HEK293T (cell line): ENCODE measurements at regions not wholly inside any gene's neighbourhood (a gene's known extent, or its start where the extent isn't known, plus 50 kb on each side); places are given as distances from the start of the nearest gene placed in this dataset.

Experiments
- CTCF ChIA-PET: fragments of 350-600 bp; formaldehyde crosslinking; extraction: SDS; loops from one replicate; lab custom pipeline; 2021; ENCODE audit warnings: antibody characterized with exemption, inconsistent platforms; lab: Yijun Ruan, JAX
- POLR2A ChIA-PET: fragments of 350-600 bp; formaldehyde crosslinking; extraction: SDS; loops from one replicate; lab custom pipeline; 2020; ENCODE audit warnings: antibody characterized with exemption, inconsistent platforms; lab: Yijun Ruan, JAX
- DNase-seq: peaks from one replicate; pipeline ENCODE4 v3.0.0; 2012; ENCODE audit warnings: mixed read lengths; ENCODE audit errors: extremely low spot score
- ARNT ChIP-seq: fragments of 450-650 bp; IDR thresholded peaks from 2 replicates; pipeline ENCODE4 v1.6.1; 2017; ENCODE audit warnings: mild to moderate bottlenecking
- BHLHE40 ChIP-seq: fragments of 450-650 bp; IDR thresholded peaks from 2 replicates; pipeline ENCODE4 v1.6.1; 2016; ENCODE audit warnings: mild to moderate bottlenecking, moderate library complexity, borderline replicate concordance
- CTBP1 ChIP-seq: fragments of 450-650 bp; IDR thresholded peaks from 2 replicates; pipeline ENCODE4 v1.6.1; 2016; ENCODE audit warnings: borderline replicate concordance
- ELF4 ChIP-seq: fragments of 450-650 bp; IDR thresholded peaks from 2 replicates; pipeline ENCODE4 v1.6.1; 2017; ENCODE audit warnings: antibody characterized with exemption
- FOXA1 ChIP-seq: fragments of 450-650 bp; IDR thresholded peaks from 2 replicates; pipeline ENCODE4 v1.6.1; 2016; ENCODE audit warnings: mild to moderate bottlenecking
- FOXK2 ChIP-seq: fragments of 450-650 bp; IDR thresholded peaks from 2 replicates; pipeline ENCODE4 v1.6.1; 2016; ENCODE audit warnings: mild to moderate bottlenecking
- FOXM1 ChIP-seq: fragments of 450-650 bp; IDR thresholded peaks from 2 replicates; pipeline ENCODE4 v1.6.1; 2017; ENCODE audit warnings: mild to moderate bottlenecking, borderline replicate concordance
- HDGF ChIP-seq: fragments of 450-650 bp; IDR thresholded peaks from 2 replicates; pipeline ENCODE4 v1.6.1; 2017; ENCODE audit warnings: antibody characterized with exemption, borderline replicate concordance
- L3MBTL2 ChIP-seq: fragments of 450-650 bp; conservative IDR thresholded peaks from 2 replicates; pipeline ENCODE4 v1.6.1; 2016; ENCODE audit warnings: mild to moderate bottlenecking
- LEF1 ChIP-seq: fragments of 450-650 bp; IDR thresholded peaks from 2 replicates; pipeline ENCODE4 v1.6.1; 2017; ENCODE audit warnings: mild to moderate bottlenecking, borderline replicate concordance
- NFRKB ChIP-seq: fragments of 450-650 bp; IDR thresholded peaks from 2 replicates; pipeline ENCODE4 v1.6.1; 2016; ENCODE audit warnings: mild to moderate bottlenecking, moderate library complexity
- PKNOX1 ChIP-seq: fragments of 450-650 bp; IDR thresholded peaks from 2 replicates; pipeline ENCODE4 v1.6.1; 2016
- SP1 ChIP-seq: fragments of 450-650 bp; IDR thresholded peaks from 2 replicates; pipeline ENCODE4 v1.6.1; 2017
- SUZ12 ChIP-seq: fragments of 450-650 bp; IDR thresholded peaks from 2 replicates; pipeline ENCODE4 v1.6.1; 2016; ENCODE audit warnings: mild to moderate bottlenecking
- TARDBP ChIP-seq: fragments of 450-650 bp; IDR thresholded peaks from 2 replicates; pipeline ENCODE4 v1.6.1; 2016
- ZNF384 ChIP-seq: fragments of 450-650 bp; IDR thresholded peaks from 2 replicates; pipeline ENCODE4 v1.6.1; 2016

GRCh38 chr9:89738137-89738932, 133.5 kb downstream of the GADD45G start:
- TF ChIP-seq SP1, result no peak
- no peak for TF ChIP-seq ELF4
- TF ChIP-seq CTBP1, result no peak
- TF ChIP-seq FOXK2, result no peak
- no peak for TF ChIP-seq LEF1
- no peak for TF ChIP-seq ZNF384
- TF ChIP-seq NFRKB, result no peak
- TF ChIP-seq FOXM1, result no peak
- TF ChIP-seq PKNOX1, result no peak
- no peak for TF ChIP-seq SUZ12
- TF ChIP-seq FOXA1, result no peak
- TF ChIP-seq HDGF, result no peak
- no peak for TF ChIP-seq ARNT
- no peak for TF ChIP-seq BHLHE40
- no peak for TF ChIP-seq TARDBP
- TF ChIP-seq L3MBTL2, result no peak
- no peak for DNase-seq
- POLR2A ChIA-PET, result no interaction called here
- CTCF ChIA-PET, result interaction anchor here (0.7 to 1.4 kb wide), 4 partner anchors 10 to 135 kb away, joined by 3 read pairs; no protein-coding TSS in a partner anchor

DNA sequence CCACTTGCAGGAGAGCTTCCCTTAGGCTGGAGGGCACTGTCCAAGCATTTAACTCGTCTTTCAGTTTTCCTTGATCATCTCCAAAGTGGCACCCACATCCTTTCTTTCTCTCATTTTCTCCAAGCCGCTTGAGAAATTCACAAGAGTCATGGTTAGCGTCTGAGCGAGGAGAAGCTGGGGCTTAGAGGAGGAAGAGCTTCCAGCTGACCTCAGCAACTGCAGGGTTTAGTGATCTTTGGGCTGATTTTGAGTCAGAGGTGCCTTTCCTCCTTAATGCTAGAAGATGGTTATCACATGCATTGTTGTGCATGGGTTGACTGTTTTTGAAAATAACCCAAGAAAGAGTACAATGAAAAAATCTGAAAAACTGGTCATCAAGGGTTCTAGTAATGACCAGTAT, 134.7 kb downstream of the GADD45G start:
- TF ChIP-seq FOXK2 (no peak), NFRKB (no peak), PKNOX1 (no peak), HDGF (no peak), L3MBTL2 (no peak), ZNF384 (no peak), SP1 (no peak), BHLHE40 (no peak)
- CTCF ChIA-PET, result interaction anchor here (1.1 kb wide), 1 partner anchor 38 kb away, joined by 3 read pairs; no protein-coding TSS in a partner anchor
- POLR2A ChIA-PET, result no interaction called here
- DNase-seq, result no peak

DNA sequence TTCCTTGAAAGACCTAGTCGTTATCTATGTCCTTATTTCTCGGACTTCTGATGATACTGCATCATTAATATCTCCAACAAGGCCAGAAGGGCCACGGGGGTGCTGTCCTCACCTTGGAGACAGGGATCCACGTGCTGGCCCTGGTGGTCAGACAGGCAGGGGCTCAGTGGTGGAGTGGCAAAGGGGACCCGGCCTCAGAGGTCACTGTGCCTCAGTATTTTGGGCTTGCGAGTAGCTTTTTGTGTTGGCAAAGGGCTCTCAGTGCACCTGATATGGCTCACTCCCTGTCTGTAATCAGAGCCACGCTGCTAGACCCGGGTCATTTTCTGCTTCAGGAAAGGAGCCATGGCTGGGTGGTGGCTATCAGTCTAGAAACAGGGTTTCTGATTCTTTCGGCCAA, 135.1 kb downstream of the GADD45G start:
- TF ChIP-seq ELF4 (no peak), HDGF (no peak), SUZ12 (no peak), ZNF384 (no peak), CTBP1 (no peak), FOXA1 (no peak), FOXK2 (no peak), L3MBTL2 (no peak), SP1 (no peak)
- ChIA-PET POLR2A (no interaction called here), CTCF (no interaction called here)
- DNase-seq, result no peak

DNA sequence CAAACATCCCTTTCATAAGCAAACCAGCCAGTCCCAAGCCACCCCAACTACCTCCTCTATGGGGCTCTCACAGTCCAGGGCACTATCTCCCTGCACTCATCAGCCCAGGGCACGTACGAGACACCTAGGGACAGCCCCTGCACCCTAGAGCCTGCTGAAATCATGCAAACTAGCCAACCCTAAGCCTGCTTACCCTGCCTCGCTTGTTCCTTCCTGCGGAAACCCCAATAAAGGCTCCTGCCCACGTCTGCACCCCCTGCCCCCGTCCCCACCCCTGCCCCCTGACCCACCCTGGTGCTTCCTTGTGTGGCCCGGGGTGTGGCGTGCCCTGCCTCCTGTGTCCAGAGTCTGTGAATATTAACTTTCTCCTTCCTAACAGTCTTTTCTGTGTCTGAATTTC, 135.9 kb downstream of the GADD45G start:
- CTCF ChIA-PET, result no interaction called here
- TF ChIP-seq ELF4, result no peak
- no peak for TF ChIP-seq L3MBTL2
- no peak for TF ChIP-seq FOXM1
- TF ChIP-seq SUZ12, result no peak
- no peak for TF ChIP-seq FOXK2
- no peak for TF ChIP-seq LEF1
- TF ChIP-seq NFRKB, result no peak
- no peak for TF ChIP-seq SP1
- no peak for TF ChIP-seq PKNOX1
- TF ChIP-seq CTBP1, result no peak
- TF ChIP-seq ARNT, result no peak
- TF ChIP-seq HDGF, result no peak
- TF ChIP-seq BHLHE40, result no peak
- no peak for DNase-seq
- POLR2A ChIA-PET, result no interaction called here

- DNase-seq, result no peak
- no peak for TF ChIP-seq FOXM1
- TF ChIP-seq PKNOX1, result no peak
- TF ChIP-seq SUZ12, result no peak
- no peak for TF ChIP-seq BHLHE40
- TF ChIP-seq TARDBP, result no peak
- TF ChIP-seq HDGF, result no peak
- TF ChIP-seq FOXK2, result no peak
- TF ChIP-seq ELF4, result no peak
- TF ChIP-seq ZNF384, result no peak
- TF ChIP-seq CTBP1, result no peak
- no peak for TF ChIP-seq FOXA1
- TF ChIP-seq LEF1, result no peak
- TF ChIP-seq NFRKB, result no peak
- TF ChIP-seq SP1, result no peak
- TF ChIP-seq ARNT, result no peak
- no peak for TF ChIP-seq L3MBTL2
- ChIA-PET CTCF (no interaction called here), POLR2A (no interaction called here)
Measured at GRCh38 chr9:89742660-89743059, 137.8 kb downstream of the GADD45G start.

GRCh38 chr9:89743216-89743572, 138.4 kb downstream of the GADD45G start:
- no peak for TF ChIP-seq NFRKB
- no peak for TF ChIP-seq CTBP1
- no peak for TF ChIP-seq ELF4
- TF ChIP-seq FOXM1, result no peak
- TF ChIP-seq PKNOX1, result no peak
- TF ChIP-seq TARDBP, result no peak
- TF ChIP-seq SP1, result no peak
- TF ChIP-seq FOXK2, result no peak
- no peak for TF ChIP-seq ZNF384
- TF ChIP-seq HDGF, result no peak
- no peak for TF ChIP-seq L3MBTL2
- no peak for TF ChIP-seq BHLHE40
- no peak for TF ChIP-seq FOXA1
- TF ChIP-seq ARNT, result no peak
- no peak for TF ChIP-seq LEF1
- no peak for TF ChIP-seq SUZ12
- no peak for DNase-seq
- ChIA-PET POLR2A (no interaction called here), CTCF (interaction anchor here (0.9 kb wide), 1 partner anchor 140 kb away, joined by 4 read pairs; no protein-coding TSS in a partner anchor)
